Amygdala (tissue), 56 donors: ENCODE measurements at regions not wholly inside any gene's neighbourhood (a gene's known extent, or its start where the extent isn't known, plus 50 kb on each side); places are given as distances from the start of the nearest gene placed in this dataset.
"Not testable (repeated sequence)": the region's sequence is repeated elsewhere in the genome, so short reads cannot be mapped to it uniquely, and the experiment has no call there.

ENCODE experiments used
- DNase-seq, 56 donors: peaks; one replicate each; lab custom pipeline; 2025; lab: John Stamatoyannopoulos, UW

- DNase-seq, result no peak
These were observed 769.5 kb upstream of the LUZP2 start for GRCh38 chr11:23727387-23727786.

DNA sequence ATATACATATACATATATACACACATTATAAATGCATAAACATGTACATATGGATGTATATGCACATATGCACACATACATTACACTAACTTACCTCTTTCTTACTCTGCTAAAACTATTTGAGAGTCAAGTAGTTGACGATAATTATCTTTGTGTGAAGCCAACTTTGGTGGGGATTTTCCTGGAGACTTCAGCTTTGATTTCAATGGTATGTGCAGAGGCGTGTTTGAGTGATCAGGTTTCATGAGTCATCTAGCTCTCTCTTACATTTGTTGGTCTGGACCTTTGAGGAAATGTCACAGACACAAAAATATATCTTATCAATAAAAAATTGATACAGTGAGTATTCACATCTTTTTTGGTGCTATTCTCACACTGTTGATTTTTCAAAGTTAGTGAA is 769.1 kb upstream of the LUZP2 start:
- DNase-seq, result no peak

DNA sequence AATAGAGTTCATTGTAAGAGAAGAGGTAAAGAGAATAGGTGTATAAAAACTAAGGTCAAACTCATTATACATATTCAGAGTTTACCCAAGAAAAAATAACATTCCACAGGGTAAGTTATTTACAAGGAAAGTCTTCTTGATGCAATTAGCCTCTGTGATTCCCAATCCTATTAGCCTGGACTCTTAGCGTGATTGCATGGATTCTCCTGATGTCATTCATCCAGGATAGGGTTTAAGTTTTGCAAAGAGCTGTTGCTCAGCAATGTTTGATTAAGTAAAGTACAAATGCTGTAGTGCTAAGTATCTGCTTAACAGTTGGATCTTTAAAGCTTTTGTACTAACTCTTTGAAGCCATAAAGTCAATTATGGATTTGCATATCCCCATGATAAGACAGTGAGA is 767.8 kb upstream of the LUZP2 start:
- DNase-seq, result no peak

GRCh38 chr11:23730307-23730998 is 766.4 kb upstream of the LUZP2 start:
- DNase-seq, result no peak

- DNase-seq, result no peak
These were observed 764.8 kb upstream of the LUZP2 start for GRCh38 chr11:23732026-23732425.

DNA sequence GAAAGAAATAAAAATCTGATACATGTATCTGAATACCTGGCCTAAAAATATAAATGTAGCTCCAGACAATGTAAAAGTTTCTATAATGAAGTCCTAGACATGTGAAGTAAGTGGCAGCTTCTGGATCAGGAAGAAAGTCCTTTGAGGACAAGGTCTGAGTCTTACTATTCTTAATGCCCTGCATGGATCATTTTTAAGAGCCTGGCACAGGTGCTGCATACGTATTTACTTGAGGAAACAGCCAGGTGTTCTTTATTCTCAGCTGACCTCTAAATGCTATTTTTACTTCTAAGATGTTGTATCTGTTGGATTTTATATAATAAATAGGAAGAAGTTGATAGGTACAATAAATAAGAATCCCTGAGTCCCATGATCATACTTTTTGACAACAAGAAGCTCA is 750.0 kb upstream of the LUZP2 start:
- no peak for DNase-seq

- no peak for DNase-seq
These were observed 747.0 kb upstream of the LUZP2 start for GRCh38 chr11:23749762-23750430.

DNA sequence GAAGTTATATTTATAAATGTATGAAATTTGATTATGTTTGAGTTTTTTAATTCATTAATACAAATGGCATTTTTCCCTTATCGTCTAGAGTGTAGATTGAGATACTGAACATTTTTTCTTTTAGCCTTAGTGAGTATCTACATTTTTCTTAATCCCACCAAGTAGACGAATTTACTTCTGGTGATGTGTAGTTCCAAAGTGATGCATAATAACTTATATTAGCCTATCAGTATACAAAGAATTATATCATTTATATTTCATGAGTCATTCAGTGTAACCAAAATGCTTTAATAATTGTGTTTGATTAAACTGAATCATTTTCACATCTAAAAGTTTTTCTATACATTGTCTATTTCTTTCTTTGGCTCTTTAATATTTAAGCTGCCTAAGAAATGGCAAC is 745.6 kb upstream of the LUZP2 start:
- no peak for DNase-seq

GRCh38 chr11:23755076-23755475 is 741.8 kb upstream of the LUZP2 start:
- no peak for DNase-seq

- no peak for DNase-seq
These were observed 741.1 kb upstream of the LUZP2 start for GRCh38 chr11:23755769-23756168.

DNA sequence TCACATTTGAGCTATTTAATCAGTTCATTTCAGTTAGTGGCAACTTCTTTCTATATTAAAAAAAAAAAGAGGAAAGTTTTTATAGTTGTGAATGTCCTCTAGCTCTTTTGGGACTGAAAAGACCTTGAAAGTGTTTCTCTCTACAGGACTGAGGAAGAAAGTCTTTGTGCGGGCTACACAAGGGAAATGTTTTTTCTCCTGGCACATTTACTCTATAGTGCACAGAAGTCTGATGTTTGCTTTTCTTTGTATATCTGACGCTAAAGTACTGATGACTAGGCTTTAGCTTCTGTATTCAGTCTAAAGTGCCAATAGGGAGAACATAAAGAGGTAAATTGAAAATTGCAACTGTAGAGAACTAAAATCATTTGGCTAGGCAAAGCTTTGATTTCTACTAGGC is 737.4 kb upstream of the LUZP2 start:
- DNase-seq, result no peak

DNA sequence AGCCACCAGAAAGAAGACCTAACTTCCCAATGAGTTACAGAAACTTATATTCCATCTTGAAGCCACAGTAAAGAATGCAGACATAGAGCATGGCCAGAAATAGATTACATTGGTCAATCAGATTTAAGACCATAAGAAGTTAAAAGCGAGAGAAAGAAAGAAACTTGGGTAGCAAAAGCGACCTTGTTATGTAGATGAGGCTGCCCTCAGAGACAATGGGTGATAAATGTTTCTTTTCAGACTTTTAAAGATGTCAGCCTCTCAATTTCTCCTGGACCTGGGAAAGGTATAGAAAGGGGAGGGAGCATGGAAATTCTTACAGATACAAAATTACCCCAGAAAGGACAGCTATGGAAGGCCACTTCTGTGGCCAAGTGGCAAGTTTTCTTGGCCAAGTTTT is 732.6 kb upstream of the LUZP2 start:
- no peak for DNase-seq

- no peak for DNase-seq
These were observed 731.1 kb upstream of the LUZP2 start for GRCh38 chr11:23765682-23766252.

- DNase-seq, result no peak
These were observed 729.3 kb upstream of the LUZP2 start for GRCh38 chr11:23767576-23767975.

- DNase-seq, result no peak
These were observed 727.6 kb upstream of the LUZP2 start for GRCh38 chr11:23769214-23769613.

DNA sequence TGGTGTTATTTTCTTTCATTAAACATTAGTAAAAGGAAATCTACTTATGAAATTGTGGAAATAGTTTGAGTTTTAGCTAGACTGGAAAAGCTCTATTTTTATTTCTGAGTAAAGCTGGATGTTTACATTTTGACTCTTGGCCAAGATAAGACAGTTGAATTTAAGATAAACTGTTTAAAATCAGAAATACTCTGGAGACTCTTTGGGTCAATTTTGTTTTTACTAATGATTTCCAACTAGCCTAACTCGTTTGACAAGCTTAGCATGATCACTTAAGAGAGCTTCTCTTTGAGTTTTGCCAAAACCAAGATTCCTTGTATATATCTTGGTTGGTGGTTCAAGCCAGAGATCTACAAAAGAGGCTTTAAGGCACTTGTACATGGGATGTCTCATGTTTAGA is 724.8 kb upstream of the LUZP2 start:
- no peak for DNase-seq

- no peak for DNase-seq
These were observed 717.9 kb upstream of the LUZP2 start for GRCh38 chr11:23778971-23779370.

DNA sequence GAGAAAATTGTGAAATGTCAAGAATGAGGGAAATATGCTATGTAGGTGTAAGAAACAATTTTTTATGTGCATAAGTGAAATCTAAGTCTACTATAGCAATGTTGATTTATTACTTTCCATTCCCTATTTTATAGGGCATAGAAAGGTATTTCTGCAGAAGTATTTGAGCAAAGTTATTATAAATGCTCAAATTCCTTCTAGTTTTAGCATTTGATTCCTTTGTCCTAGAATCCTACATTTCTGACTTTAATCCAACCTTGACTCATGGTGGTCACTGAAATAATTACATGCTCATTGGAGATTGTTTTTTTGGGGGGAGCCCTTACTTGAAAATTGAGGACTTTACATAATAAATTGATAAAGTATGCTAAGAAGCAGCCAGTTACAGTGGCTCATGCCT is 716.6 kb upstream of the LUZP2 start:
- no peak for DNase-seq

GRCh38 chr11:23781803-23782560 is 714.9 kb upstream of the LUZP2 start:
- DNase-seq, result no peak

GRCh38 chr11:23786974-23787373 is 709.9 kb upstream of the LUZP2 start:
- DNase-seq, result not testable (repeated sequence)

- DNase-seq, result no peak
These were observed 707.5 kb upstream of the LUZP2 start for GRCh38 chr11:23789200-23789853.
